GM19023 (cell line): ENCODE measurements at regions not wholly inside any gene's neighbourhood (a gene's known extent, or its start where the extent isn't known, plus 50 kb on each side); places are given as distances from the start of the nearest gene placed in this dataset.
"Not testable (repeated sequence)": the region's sequence is repeated elsewhere in the genome, so short reads cannot be mapped to it uniquely, and the experiment has no call there.

ENCODE experiments used
- ATAC-seq: cut with Tn5 transposase; IDR thresholded peaks from one replicate; pipeline ENCODE4 v1.9.1; 2021; ENCODE audit warnings: mild to moderate bottlenecking, moderate library complexity; ENCODE audit not compliant: unreplicated experiment

GRCh38 chr4:149211876-149212275 is 603.8 kb downstream of the IQCM start:
- no peak for ATAC-seq

DNA sequence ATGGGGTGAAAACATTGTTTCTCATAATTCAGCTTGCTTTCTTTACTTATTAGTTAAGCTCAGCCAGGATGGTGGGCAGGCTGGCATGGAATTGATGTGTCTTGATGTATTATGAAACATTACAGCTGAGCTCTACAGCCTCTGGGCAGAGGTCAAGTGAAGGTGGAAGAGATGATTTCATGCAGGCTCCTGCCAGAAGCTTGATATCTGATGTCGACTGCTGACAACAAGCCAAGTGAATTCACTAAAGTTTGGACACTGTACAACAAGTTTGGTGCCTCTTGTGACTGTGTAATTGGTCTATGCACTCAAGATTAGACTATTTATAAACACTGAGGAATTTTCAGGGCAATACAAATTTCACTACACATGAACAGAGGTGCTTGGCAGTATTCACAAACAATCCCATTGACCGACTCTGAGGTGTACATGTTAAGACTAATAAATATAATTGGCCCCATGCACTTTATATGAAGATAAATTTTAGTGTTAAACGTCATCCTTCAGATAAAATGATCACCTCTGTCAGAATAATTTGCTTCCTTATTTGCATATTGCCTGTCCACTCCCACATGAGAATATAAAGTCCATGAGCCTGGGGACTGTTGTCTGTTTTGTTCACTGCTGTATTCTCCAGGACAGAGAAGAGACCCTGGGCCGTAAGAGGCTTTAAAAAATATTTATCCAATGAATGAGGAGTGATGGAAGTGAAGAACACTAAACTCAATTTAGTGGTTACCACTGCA is 612.2 kb downstream of the IQCM start:
- no peak for ATAC-seq

DNA sequence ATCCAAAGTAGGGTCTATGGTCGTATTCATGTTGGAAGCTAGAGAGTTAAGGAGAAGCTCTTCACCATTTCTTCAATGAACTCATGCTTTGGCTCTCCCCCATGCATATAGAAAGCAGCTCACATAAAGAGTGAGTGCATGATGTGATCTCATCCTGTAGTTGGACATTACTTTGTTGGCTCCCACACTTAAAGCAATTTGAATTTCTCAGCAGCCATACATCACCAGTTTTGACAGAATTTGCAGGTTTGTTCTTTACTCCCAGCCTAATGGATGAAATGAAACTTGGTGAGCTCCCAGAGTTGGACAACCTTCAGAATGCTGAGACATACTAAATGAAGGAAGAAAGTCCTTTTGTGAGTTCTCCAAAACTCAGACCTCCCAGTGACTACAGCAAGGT is 613.5 kb downstream of the IQCM start:
- no peak for ATAC-seq

- no peak for ATAC-seq
Measured at GRCh38 chr4:149199594-149199993, 616.0 kb downstream of the IQCM start.

GRCh38 chr4:149194061-149194460 is 621.6 kb downstream of the IQCM start:
- ATAC-seq: no peak

DNA sequence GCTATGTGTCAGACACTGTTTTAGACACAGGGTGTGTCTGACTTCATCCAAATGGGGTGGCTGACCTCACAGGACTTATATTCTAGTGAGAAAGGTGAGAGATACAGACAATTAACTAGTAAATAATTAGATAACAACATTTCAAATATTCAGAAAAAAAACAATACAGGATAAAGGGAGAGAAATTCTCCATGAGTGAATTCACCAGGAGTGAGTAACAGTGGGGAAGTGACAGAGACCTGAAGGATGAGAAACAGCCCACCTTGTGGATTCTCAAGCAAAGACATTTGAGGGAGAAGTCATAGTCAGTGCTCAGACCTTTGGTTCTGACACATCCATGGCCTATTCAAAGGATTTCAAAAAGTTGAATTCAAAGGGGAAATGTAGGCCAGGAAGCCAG is 627.9 kb downstream of the IQCM start:
- no peak for ATAC-seq

- ATAC-seq: no peak
Measured at GRCh38 chr4:149183638-149184037, 632.0 kb downstream of the IQCM start.

GRCh38 chr4:149181459-149181858 is 634.2 kb downstream of the IQCM start:
- ATAC-seq: not testable (repeated sequence)

GRCh38 chr4:149176039-149176438 is 639.6 kb downstream of the IQCM start:
- no peak for ATAC-seq

DNA sequence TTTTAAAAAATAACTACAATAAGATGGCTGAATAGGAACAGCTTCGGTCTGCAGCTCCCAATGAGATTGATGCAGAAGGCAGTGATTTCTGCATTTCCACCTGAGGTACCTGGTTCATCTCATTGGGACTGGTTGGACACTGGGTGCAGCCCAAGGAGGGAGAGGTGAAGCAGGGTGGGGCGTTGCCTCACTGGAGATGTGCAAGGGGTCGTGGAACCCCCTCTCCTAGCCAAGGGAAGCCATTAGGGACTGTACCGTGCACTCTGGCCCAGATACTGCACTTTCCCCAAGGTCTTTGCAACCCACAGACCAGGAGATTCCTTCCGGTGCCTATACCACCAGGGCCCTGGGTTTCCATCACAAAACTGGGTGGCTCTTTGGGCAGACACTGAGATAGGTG is 640.1 kb downstream of the IQCM start:
- no peak for ATAC-seq

GRCh38 chr4:149173241-149174013 is 642.2 kb downstream of the IQCM start:
- ATAC-seq: no peak

DNA sequence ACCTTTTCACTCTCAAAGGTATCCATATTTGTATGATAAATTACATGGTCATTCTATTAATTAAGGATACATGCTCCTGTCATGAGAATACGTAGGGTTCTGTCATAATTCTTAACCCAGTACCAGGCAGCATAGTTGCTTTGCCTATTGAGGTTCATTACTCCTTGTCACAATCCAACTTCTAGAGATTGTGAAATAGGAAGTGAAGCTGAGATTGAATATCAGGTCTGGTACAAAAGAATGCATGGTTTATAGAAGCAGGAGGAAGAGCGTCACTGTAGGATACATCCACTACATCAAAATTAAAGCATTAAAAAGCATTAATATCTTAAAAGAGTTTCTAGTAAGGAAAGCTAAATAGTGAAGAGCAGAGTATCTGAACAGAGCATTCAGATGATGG is 647.0 kb downstream of the IQCM start:
- no peak for ATAC-seq

DNA sequence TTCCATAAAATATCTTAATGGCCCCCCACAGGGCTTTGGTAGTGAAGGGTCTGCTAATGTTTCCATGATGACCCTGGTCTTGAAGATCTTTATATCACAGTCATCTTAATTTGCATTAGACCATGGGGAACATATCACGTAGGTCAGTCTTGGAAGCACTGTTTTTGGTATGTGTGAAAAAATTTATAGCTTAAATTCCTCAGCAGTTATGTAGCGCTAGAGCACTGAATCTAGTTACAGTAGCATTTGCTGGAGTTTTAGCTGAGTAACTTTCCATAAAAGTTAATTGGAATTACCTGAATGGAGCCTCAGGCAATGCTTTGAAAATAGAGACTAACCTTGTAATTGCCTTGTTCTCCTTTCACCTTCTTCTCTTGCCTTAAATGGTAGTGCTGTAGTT is 648.8 kb downstream of the IQCM start:
- ATAC-seq: no peak

DNA sequence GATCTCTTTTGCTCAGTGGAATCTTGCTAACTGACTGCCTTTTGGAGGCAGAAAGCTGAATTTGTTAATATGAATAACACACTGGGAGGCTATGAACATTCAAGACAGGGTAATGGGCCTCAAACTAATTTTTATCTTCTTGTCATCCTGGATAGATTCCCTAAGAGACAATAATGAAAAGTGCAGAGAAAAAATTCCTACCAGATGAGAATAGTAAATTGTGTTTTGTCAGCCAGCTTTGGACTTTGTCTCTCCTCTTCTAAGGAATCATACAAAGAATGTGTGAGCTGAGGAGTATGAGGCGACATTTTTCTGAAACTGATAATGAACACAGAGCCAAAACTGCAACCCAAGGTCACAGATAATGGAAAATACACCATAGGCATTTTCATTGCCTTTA is 649.3 kb downstream of the IQCM start:
- no peak for ATAC-seq

DNA sequence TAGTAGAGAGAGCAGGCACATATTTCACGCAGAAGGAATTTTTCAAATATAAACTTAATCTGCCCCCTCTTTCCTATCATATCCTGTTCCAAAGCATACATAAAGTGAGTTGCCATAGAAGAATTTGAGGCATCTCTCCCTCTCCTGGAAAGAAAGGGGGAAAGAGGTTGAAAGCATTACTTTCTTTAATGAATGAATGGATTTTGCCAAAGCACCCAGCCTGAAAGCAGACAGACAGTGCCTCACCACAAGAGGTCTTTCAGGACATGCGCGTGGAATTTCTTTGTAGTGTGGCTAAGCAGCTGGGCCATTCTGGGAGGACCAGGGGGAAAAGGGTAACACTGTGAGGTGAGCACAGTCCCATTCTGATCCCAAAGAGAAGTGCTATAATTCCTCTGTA is 651.4 kb downstream of the IQCM start:
- no peak for ATAC-seq

GRCh38 chr4:149161247-149161646 is 654.4 kb downstream of the IQCM start:
- ATAC-seq: no peak

DNA sequence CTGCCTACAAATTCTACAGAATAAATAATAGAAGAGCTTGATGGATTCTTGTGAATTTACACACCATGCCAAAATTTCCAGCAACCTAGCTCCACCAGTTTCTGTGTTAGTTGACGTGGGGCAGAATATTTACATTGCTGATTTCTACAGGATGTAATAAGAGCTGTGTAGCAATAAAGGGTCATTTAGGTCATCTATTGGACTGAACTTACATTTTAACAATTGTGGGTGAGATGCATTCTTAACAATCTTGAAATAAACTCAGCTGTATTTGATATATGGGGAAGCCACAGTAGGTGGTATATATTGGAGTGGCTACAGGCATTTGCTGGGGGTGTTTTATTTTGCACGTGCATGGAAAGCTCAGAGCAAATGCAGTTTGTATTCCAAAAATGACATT is 655.3 kb downstream of the IQCM start:
- ATAC-seq: no peak

DNA sequence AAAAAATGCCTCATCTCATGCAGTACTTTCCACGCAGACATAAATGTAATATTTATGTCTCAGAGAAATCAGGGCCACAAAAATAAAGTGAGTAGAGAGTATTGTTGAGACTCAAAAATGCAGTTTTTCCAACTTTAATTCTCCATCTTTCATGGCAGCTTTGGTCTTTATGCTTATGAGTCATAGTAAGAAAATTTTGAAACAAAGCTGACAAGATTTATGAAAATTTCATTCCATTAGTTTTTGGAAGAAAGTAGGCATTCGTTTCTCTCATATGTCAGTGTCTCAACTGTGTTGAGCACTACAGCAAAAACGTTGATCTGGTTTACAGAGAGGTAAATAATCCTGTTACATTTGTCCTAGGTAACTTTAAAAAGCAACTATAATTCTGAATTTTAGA is 656.8 kb downstream of the IQCM start:
- ATAC-seq: no peak

GRCh38 chr4:149145803-149146202 is 669.8 kb downstream of the IQCM start:
- no peak for ATAC-seq

DNA sequence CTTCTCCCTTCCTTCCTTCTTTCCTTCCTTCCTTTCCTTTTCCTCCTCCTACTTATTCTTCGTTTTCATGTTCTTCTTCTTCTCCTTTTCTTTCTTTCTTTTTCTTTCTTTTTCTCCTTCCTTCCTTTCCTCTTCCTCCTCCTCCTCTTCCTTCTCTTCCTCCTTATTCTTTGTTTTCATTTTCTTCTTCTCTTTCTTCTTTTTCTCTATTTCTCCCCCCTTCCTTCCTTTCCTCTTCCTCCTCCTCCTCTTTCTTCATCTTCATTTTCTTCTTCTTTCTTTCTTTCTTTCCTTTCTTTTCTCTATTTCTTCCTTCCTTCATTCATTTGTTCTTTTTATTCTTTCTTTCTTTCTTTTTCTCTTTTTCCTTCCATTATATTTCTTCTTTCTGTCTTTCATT is 671.6 kb downstream of the IQCM start:
- ATAC-seq: no peak

DNA sequence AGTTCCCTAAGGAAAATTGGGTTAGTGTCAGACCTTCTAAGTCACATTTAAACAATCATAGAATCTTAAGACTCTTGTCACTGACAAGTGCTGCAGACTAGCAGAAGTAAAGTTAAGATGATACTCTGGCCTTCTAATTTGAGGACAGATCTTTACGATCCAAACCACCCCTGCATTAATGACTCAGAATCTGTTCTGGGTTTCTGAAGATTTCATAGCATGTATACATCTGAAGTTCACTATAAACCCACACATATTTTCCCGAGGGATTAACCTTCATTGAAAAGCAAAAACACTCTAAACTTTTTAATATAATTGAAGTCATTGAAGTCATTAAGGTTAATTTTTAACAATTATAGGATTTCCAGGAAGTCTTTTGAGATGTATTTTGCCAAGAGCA is 674.3 kb downstream of the IQCM start:
- ATAC-seq: no peak

DNA sequence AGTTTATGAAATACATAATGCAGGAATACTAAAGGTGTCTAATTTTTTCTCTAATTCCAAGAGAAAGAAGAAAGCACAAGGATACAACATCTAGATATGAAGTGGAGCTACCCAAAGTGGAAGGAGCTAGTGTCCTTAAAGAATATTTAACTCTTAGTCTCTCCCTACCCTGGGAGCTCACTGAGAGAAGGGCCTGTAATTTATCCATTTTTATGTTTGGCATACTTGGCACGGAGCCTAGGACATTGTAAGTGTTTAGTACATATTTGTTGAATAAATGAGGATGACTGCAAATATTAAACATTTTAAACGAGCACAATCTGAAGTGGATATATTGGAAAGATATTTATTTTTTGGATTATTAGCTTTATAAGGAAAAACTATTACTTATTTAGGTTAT is 674.8 kb downstream of the IQCM start:
- ATAC-seq: no peak
